Activated gamma-delta T cell (primary cell): ENCODE measurements at regions not wholly inside any gene's neighbourhood (a gene's known extent, or its start where the extent isn't known, plus 50 kb on each side); places are given as distances from the start of the nearest gene placed in this dataset.

ENCODE experiments used
- DNase-seq: peaks from one replicate; lab custom pipeline; 2025; lab: John Stamatoyannopoulos, UW

GRCh38 chr10:128422999-128423398 lies 296.8 kb upstream of the MKI67 start:
- no peak for DNase-seq

GRCh38 chr10:128429321-128429720 lies 303.1 kb upstream of the MKI67 start:
- DNase-seq = no peak

GRCh38 chr10:128429835-128430513 lies 303.8 kb upstream of the MKI67 start:
- DNase-seq = no peak

- no peak for DNase-seq
Measured at GRCh38 chr10:128431083-128431482, 304.9 kb upstream of the MKI67 start.

- DNase-seq = no peak
Measured at GRCh38 chr10:128431506-128431905, 305.3 kb upstream of the MKI67 start.

- DNase-seq = no peak
Measured at GRCh38 chr10:128432011-128432410, 305.8 kb upstream of the MKI67 start.

- no peak for DNase-seq
Measured at GRCh38 chr10:128432423-128432822, 306.2 kb upstream of the MKI67 start.

- no peak for DNase-seq
Measured at GRCh38 chr10:128435811-128436210, 309.6 kb upstream of the MKI67 start.

- no peak for DNase-seq
Measured at GRCh38 chr10:128437786-128438345, 311.6 kb upstream of the MKI67 start.

GRCh38 chr10:128438417-128439063 lies 312.3 kb upstream of the MKI67 start:
- no peak for DNase-seq

- no peak for DNase-seq
Measured at GRCh38 chr10:128440513-128441160, 314.4 kb upstream of the MKI67 start.

- DNase-seq = no peak
Measured at GRCh38 chr10:128443925-128444518, 317.8 kb upstream of the MKI67 start.

- DNase-seq = no peak
Measured at GRCh38 chr10:128448796-128449195, 322.6 kb upstream of the MKI67 start.

GRCh38 chr10:128451879-128452278 lies 325.7 kb upstream of the MKI67 start:
- DNase-seq = no peak

GRCh38 chr10:128456271-128456670 lies 330.0 kb upstream of the MKI67 start:
- DNase-seq = no peak

GRCh38 chr10:128457136-128457535 lies 330.9 kb upstream of the MKI67 start:
- DNase-seq = no peak

- no peak for DNase-seq
Measured at GRCh38 chr10:128461991-128462390, 335.8 kb upstream of the MKI67 start.

- DNase-seq = no peak
Measured at GRCh38 chr10:128462844-128463243, 336.6 kb upstream of the MKI67 start.

GRCh38 chr10:128463991-128464760 lies 338.0 kb upstream of the MKI67 start:
- DNase-seq = no peak

GRCh38 chr10:128465697-128466096 lies 339.5 kb upstream of the MKI67 start:
- DNase-seq = no peak

- no peak for DNase-seq
Measured at GRCh38 chr10:128466831-128467371, 340.7 kb upstream of the MKI67 start.
